Left cardiac atrium (tissue), 4 donors: ENCODE measurements at regions not wholly inside any gene's neighbourhood (a gene's known extent, or its start where the extent isn't known, plus 50 kb on each side); places are given as distances from the start of the nearest gene placed in this dataset.
A peak's percentile ranks its signal among the peaks of the same experiment; 100 is the strongest.

Source experiments
- ATAC-seq, 2 donors: fragments of 200-7000 bp; cut with Tn5 transposase; one replicate each; pipeline ENCODE4 v1.9.1; 2020; ENCODE audit warnings: mild to moderate bottlenecking in 2 of 2, moderate library complexity in 2 of 2
- DNase-seq: peaks from one replicate; pipeline ENCODE4 v3.0.0-alpha.2; 2020
- intact Hi-C, 2 donors: fragments of 100-400 bp; cut with DNase I; formaldehyde crosslinking; loops; one replicate each; pipeline versions ENCODE4 v1.14.1 to v1.15.1; 2022 to 2023
- donor health status: DM: no; HTN: yes; CAD: no.
- donor health status: DM: no; HTN: yes; CAD: no; lungs with severe emphysema.
- donor health status: DM: yes; HTN: yes; CAD: no.
- donor health status: Dilated cardiomyopathy.

- DNase-seq (no peak), ATAC-seq (no peak)
- intact Hi-C loops = no loop called here
Measured at GRCh38 chr6:26149240-26149639, 62.0 kb downstream of the HFE start.

GRCh38 chr6:26152226-26153101 is 65.2 kb downstream of the HFE start:
- intact Hi-C loops = no loop called here
- no peak for ATAC-seq

GRCh38 chr6:26155061-26155930 is 68.1 kb downstream of the HFE start:
- intact Hi-C loops = loop anchor here in 1 of 2 donors (5.0 kb wide), 1 partner anchor 47 kb away; a partner anchor contains a TSS
- DNase-seq (peak; percentile 63), ATAC-seq (no peak)

More at GRCh38 chr6:26152226-26153101, 65.2 kb downstream of the HFE start:
- no peak for DNase-seq

- intact Hi-C loops = loop anchor here in 1 of 2 donors (5.0 kb wide), 1 partner anchor 46 kb away; a partner anchor contains a TSS
- peak; percentile 93 for DNase-seq
- ATAC-seq = peak; percentile 85 to 86
Measured at GRCh38 chr6:26156105-26156849, 69.0 kb downstream of the HFE start.

- DNase-seq (peak; percentile 69), ATAC-seq (peak; percentile 39 to 53)
- intact Hi-C loops = loop anchor here in 1 of 2 donors (1.0 to 5.0 kb wide), 2 partner anchors 34 to 45 kb away; a partner anchor contains a TSS
Measured at GRCh38 chr6:26156850-26157250, 69.6 kb downstream of the HFE start.

GRCh38 chr6:26157251-26158075 is 70.2 kb downstream of the HFE start:
- peak; percentile 85 to 90 for ATAC-seq
- intact Hi-C loops = loop anchor here in 1 of 2 donors (1.0 to 5.0 kb wide), 2 partner anchors 34 to 45 kb away; a partner anchor contains a TSS
- no peak for DNase-seq

- DNase-seq = peak; percentile 73
- peak; percentile 12 to 16 for ATAC-seq
- intact Hi-C loops = loop anchor here in 1 of 2 donors (5.0 kb wide), 1 partner anchor 44 kb away; a partner anchor contains a TSS
Measured at GRCh38 chr6:26158076-26158580, 70.9 kb downstream of the HFE start.

DNA sequence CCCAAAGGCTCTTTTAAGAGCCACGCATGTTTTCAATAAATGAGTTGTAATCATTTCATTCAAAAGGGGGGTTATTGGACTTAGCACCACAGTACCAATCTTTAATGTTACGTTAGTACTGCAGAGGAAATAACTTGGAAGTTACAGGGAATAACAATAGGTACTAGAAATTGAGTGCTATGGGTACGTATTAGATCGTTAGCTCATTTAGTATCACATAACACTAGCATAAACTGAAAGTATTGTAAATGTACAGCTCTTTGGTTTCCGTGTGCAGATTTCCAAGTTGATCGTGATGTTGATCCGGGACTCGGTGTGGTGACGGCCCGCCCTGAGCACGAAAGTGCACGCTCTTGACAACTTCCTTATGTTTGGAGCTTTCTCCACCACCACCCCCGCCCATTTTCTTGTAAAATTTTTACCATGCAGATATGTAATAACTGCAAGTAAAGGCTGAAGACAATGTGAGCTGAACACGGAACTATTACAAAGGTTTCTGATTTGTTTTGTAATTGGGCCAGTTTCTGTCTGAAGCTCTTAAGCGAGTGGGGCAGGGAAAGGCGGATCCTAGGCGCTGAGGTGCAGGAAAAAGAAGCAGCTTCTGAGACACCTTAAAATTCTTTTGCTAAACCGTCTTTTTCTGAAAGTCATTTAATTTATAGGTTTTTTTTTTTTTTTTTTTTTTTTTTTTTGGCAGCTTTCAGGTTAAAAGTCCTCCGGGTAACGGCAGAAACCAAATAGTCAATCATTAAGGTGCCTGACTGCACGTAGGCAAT is 71.5 kb downstream of the HFE start:
- DNase-seq (peak; percentile 56), ATAC-seq (peak; percentile 9 to 35)
- intact Hi-C loops = loop anchor here in 1 of 2 donors (5.0 kb wide), 1 partner anchor 44 kb away; a partner anchor contains a TSS

DNA sequence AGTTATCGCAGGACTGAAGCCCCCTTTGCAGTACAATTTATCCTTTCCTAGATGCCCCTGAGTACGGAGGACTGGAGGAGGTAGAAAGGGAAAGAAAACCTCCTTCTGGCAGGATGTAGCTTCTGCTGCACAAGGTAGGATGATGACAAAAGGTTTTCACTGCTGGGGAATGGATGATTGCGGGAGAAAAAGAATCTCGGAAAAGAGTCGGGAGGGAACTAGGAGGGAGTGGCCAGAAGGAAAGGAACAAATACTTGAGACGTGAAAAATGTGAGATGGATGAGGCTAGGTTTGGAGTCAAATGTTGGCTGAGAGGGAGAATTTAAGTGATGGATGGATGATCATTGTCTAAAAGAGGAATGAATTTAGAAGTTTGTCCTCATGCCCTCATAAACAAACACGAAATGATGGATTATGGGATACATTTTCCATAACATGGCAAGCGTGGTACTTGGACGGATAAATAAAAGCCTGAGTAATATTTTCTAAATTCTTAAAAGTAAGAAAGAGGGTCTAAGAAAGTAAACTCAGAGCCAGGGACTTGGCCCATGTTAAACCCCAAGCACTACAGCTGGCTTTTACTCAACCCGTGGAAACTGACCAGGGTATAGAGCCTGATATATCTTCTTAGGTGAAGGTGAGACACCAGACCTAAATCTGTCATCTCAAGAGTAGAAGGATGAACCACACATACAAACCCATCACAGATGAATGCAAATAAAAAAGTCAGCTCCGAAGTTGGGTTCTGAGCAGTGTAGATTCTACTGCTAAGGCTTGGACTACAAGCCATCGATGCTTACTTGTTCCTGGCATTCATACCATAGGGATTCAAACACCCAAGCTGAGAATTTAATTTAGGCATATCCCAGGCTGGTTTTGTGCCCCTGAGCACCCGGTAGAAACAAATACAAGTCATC is 72.4 kb downstream of the HFE start:
- ATAC-seq = no peak
- no peak for DNase-seq
- intact Hi-C loops = loop anchor here in 1 of 2 donors (5.0 kb wide), 1 partner anchor 43 kb away; a partner anchor contains a TSS

DNA sequence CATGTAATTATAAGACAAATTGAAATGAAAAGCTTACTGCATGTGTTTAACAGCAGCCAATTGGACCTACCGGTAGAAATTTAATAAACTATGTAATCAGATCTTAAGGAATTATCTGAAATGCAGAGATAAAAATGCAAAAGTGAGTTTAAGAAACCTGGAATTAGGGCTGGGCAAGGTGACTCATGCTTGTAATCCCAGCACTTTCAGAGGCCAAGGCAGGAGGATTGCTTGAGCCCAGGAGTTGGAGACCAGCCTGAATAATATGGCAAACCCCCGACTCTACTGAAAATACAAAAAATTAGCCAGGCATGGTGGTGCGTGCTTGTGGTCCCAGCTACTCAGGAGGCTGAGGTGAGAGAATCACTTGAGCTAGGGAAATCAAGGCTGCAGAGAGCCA is 74.1 kb downstream of the HFE start:
- DNase-seq = no peak
- intact Hi-C loops = no loop called here
- ATAC-seq = no peak

- DNase-seq (no peak), ATAC-seq (no peak)
- intact Hi-C loops = no loop called here
Measured at GRCh38 chr6:26162399-26162798, 75.2 kb downstream of the HFE start.

- no peak for DNase-seq
- intact Hi-C loops = no loop called here
- no peak for ATAC-seq
Measured at GRCh38 chr6:26163427-26164119, 76.3 kb downstream of the HFE start.

- ATAC-seq (no peak), DNase-seq (no peak)
- intact Hi-C loops = no loop called here
Measured at GRCh38 chr6:26164120-26164505, 76.9 kb downstream of the HFE start.

DNA sequence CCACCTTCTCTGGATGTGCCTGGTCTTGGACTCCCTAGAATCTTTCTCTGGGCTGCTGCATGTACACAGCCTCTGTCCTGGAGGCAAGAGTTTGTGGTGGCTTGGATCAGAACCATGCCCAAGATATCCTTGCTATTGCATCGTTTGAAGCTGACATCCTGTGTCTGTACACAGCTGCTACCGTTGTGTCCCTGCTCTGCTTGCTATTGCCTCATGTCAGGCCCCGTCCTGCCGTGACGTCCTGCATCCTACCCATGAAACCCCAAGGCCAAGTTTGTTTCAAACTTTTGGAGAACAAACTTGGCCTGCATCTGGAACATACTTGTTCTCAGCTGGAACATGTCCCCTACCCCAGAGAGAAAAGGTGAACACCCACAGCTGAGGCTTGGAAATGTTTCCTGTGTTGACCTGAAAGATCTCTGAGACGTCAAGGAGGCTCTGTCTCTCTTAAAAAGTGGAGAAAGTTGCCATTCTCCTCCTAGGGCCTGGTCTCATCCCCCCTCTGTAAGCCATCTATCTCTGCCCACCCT is 78.1 kb downstream of the HFE start:
- DNase-seq (no peak), ATAC-seq (no peak)
- intact Hi-C loops = no loop called here

- no peak for DNase-seq
- intact Hi-C loops = no loop called here
- ATAC-seq = no peak
Measured at GRCh38 chr6:26170181-26170580, 83.0 kb downstream of the HFE start.
